ENCODE measurements at regions not wholly inside any gene's neighbourhood (a gene's known extent, or its start where the extent isn't known, plus 50 kb on each side); places are given as distances from the start of the nearest gene placed in this dataset.
"Not testable (repeated sequence)": the region's sequence is repeated elsewhere in the genome, so short reads cannot be mapped to it uniquely, and the experiment has no call there.

DNA sequence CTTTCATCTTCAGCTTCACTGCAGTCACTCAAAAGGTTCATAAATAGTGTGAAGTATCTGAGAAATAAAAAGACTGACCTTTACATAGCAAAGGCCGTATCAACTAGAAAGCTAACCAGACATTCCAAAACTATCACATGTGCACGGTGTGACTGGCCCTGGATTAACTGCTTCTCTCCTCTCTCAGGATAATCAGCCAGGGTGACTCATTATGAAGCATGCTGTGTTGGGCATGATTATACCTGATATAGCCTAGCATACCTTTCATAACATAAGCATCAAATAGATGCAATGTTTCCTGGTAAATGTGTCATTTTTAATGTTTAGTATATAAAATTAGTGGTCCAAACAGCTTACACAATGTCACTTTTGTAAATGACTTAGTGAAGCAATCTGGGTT is 63.2 kb upstream of the POTEB2 start:
- TF ChIP-seq, protein P1, sequence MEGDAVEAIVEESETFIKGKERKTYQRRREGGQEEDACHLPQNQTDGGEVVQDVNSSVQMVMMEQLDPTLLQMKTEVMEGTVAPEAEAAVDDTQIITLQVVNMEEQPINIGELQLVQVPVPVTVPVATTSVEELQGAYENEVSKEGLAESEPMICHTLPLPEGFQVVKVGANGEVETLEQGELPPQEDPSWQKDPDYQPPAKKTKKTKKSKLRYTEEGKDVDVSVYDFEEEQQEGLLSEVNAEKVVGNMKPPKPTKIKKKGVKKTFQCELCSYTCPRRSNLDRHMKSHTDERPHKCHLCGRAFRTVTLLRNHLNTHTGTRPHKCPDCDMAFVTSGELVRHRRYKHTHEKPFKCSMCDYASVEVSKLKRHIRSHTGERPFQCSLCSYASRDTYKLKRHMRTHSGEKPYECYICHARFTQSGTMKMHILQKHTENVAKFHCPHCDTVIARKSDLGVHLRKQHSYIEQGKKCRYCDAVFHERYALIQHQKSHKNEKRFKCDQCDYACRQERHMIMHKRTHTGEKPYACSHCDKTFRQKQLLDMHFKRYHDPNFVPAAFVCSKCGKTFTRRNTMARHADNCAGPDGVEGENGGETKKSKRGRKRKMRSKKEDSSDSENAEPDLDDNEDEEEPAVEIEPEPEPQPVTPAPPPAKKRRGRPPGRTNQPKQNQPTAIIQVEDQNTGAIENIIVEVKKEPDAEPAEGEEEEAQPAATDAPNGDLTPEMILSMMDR (conservative IDR thresholded peaks at IDR 0.05; ENCODE audit: low read depth in 2 of 2): not testable (repeated sequence)
- TF ChIP-seq EZH2 (IDR thresholded peaks at IDR 0.05; ENCODE audit: low read depth, unreplicated experiment); EZH2phosphoT487 (IDR thresholded peaks at IDR 0.05; ENCODE audit: unreplicated experiment); POLR2AphosphoS5 (IDR thresholded peaks at IDR 0.05; ENCODE audit: low read depth): not testable (repeated sequence)
- TF ChIP-seq, protein P2, sequence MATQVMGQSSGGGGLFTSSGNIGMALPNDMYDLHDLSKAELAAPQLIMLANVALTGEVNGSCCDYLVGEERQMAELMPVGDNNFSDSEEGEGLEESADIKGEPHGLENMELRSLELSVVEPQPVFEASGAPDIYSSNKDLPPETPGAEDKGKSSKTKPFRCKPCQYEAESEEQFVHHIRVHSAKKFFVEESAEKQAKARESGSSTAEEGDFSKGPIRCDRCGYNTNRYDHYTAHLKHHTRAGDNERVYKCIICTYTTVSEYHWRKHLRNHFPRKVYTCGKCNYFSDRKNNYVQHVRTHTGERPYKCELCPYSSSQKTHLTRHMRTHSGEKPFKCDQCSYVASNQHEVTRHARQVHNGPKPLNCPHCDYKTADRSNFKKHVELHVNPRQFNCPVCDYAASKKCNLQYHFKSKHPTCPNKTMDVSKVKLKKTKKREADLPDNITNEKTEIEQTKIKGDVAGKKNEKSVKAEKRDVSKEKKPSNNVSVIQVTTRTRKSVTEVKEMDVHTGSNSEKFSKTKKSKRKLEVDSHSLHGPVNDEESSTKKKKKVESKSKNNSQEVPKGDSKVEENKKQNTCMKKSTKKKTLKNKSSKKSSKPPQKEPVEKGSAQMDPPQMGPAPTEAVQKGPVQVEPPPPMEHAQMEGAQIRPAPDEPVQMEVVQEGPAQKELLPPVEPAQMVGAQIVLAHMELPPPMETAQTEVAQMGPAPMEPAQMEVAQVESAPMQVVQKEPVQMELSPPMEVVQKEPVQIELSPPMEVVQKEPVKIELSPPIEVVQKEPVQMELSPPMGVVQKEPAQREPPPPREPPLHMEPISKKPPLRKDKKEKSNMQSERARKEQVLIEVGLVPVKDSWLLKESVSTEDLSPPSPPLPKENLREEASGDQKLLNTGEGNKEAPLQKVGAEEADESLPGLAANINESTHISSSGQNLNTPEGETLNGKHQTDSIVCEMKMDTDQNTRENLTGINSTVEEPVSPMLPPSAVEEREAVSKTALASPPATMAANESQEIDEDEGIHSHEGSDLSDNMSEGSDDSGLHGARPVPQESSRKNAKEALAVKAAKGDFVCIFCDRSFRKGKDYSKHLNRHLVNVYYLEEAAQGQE (IDR thresholded peaks at IDR 0.05; ENCODE audit: unreplicated experiment): not testable (repeated sequence)

Data from GM23338 (cell line).